ENCODE measurements at regions not wholly inside any gene's neighbourhood (a gene's known extent, or its start where the extent isn't known, plus 50 kb on each side); places are given as distances from the start of the nearest gene placed in this dataset.
A peak's percentile ranks its signal among the peaks of the same experiment; 100 is the strongest.

- peak overlapping the region; percentile 48 for H3K27ac Mint-ChIP-seq (ENCODE audit: unreplicated experiment)
- peak overlapping the region; percentile 8 for H3K4me3 Mint-ChIP-seq (ENCODE audit: low read depth, unreplicated experiment)
These were observed 291.7 kb downstream of the ARL4A start for GRCh38 chr7:12979181-12979580.

GRCh38 chr7:12982178-12982577 lies 294.7 kb downstream of the ARL4A start:
- no peak for DNase-seq
- Mint-ChIP-seq H3K4me3 (ENCODE audit: low read depth, unreplicated experiment) (no peak overlapping the region), H3K36me3 (ENCODE audit: insufficient read depth, unreplicated experiment) (no peaks in the 10 kb centered on the region), H3K27ac (ENCODE audit: unreplicated experiment) (no peak overlapping the region), H3K27me3 (ENCODE audit: unreplicated experiment) (no peaks in the 10 kb centered on the region), H3K9me3 (ENCODE audit: low read depth, unreplicated experiment) (no peaks in the 10 kb centered on the region), H3K4me1 (ENCODE audit: low read depth, unreplicated experiment) (peaks cover 10% of the 10 kb centered on the region)
- intact Hi-C loops (cut with micrococcal nuclease; ENCODE audit: unreplicated experiment), result no loop called here
- no TSS peak for BruUV-seq (replicated peaks)
- TF ChIP-seq CTCF (IDR thresholded peaks at IDR 0.05; ENCODE audit: unreplicated experiment), result no peak
- CTCF ChIA-PET, result interaction anchor here (0.8 to 1.0 kb wide), 2 partner anchors 8 to 295 kb away, joined by 4 to 5 read pairs; partner anchors contain the start of gene ARL4A

More at GRCh38 chr7:12979181-12979580, 291.7 kb downstream of the ARL4A start:
- Mint-ChIP-seq H3K36me3 (ENCODE audit: insufficient read depth, unreplicated experiment) (no peaks in the 10 kb centered on the region), H3K27me3 (ENCODE audit: unreplicated experiment) (no peaks in the 10 kb centered on the region), H3K4me1 (ENCODE audit: low read depth, unreplicated experiment) (peaks cover 10% of the 10 kb centered on the region), H3K9me3 (ENCODE audit: low read depth, unreplicated experiment) (peaks cover 2% of the 10 kb centered on the region)
- CTCF ChIA-PET, result no interaction called here
- TF ChIP-seq CTCF (IDR thresholded peaks at IDR 0.05; ENCODE audit: unreplicated experiment), result no peak
- no TSS peak for BruUV-seq (replicated peaks)
- no peak for DNase-seq
- intact Hi-C loops (cut with micrococcal nuclease; ENCODE audit: unreplicated experiment), result no loop called here

DNA sequence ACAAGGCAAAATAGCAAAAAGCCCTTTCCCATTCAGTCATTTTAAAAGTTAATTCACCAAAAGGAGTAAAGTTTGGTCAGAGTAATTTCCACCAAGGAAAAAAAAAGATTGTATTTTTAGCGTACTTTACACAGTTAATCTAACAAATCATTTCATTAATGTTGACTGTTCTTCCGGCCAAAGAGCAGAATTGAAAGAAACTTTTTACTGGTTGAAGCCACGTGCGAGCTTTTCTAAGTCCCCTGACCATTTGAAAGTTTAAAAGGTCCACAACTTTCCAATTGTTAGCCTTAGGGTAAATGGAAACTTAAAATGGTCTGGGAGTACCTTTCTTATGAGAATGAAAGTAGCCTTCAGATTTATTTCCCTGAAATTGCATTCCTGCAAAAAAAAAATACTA lies 296.7 kb downstream of the ARL4A start:
- intact Hi-C loops (cut with micrococcal nuclease; ENCODE audit: unreplicated experiment), result no loop called here
- Mint-ChIP-seq H3K9me3 (ENCODE audit: low read depth, unreplicated experiment) (no peaks in the 10 kb centered on the region), H3K27me3 (ENCODE audit: unreplicated experiment) (no peaks in the 10 kb centered on the region), H3K27ac (ENCODE audit: unreplicated experiment) (no peak overlapping the region), H3K4me3 (ENCODE audit: low read depth, unreplicated experiment) (no peak overlapping the region), H3K36me3 (ENCODE audit: insufficient read depth, unreplicated experiment) (no peaks in the 10 kb centered on the region), H3K4me1 (ENCODE audit: low read depth, unreplicated experiment) (peaks cover 6% of the 10 kb centered on the region)
- TF ChIP-seq CTCF (IDR thresholded peaks at IDR 0.05; ENCODE audit: unreplicated experiment), result no peak
- no peak for DNase-seq
- no TSS peak for BruUV-seq (replicated peaks)
- CTCF ChIA-PET, result no interaction called here

DNA sequence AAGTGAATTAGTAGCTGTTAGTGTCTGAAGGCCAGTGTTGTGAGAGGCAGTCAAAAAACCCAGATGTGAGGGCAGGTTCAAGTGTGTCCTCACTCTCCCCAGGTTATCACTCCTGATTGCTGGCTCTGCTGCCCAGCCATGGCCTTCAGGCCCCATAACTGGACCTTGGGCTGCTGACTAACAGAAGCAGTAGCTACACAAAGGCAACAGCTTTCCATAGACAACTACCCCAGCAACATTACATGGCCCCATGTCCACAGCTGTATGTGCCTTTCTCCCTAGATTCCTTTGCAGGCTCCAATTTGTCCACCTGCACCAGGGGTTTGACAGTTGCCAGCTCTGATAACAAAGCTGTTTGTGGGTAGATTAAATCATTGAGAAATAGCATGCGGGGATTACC lies 297.8 kb downstream of the ARL4A start:
- TF ChIP-seq CTCF (IDR thresholded peaks at IDR 0.05; ENCODE audit: unreplicated experiment), result no peak
- H3K4me1 Mint-ChIP-seq (ENCODE audit: low read depth, unreplicated experiment), result no peaks in the 10 kb centered on the region
- H3K9me3 Mint-ChIP-seq (ENCODE audit: low read depth, unreplicated experiment), result no peaks in the 10 kb centered on the region
- CTCF ChIA-PET, result no interaction called here
- no peaks in the 10 kb centered on the region for H3K36me3 Mint-ChIP-seq (ENCODE audit: insufficient read depth, unreplicated experiment)
- H3K27me3 Mint-ChIP-seq (ENCODE audit: unreplicated experiment), result no peaks in the 10 kb centered on the region
- DNase-seq, result no peak
- no peak overlapping the region for H3K27ac Mint-ChIP-seq (ENCODE audit: unreplicated experiment)
- H3K4me3 Mint-ChIP-seq (ENCODE audit: low read depth, unreplicated experiment), result no peak overlapping the region
- intact Hi-C loops (cut with micrococcal nuclease; ENCODE audit: unreplicated experiment), result loop anchor here (5.0 kb wide), 1 partner anchor 132 kb away; no protein-coding TSS in a partner anchor
- BruUV-seq (replicated peaks), result no TSS peak
